ENCODE measurements at regions not wholly inside any gene's neighbourhood (a gene's known extent, or its start where the extent isn't known, plus 50 kb on each side); places are given as distances from the start of the nearest gene placed in this dataset.

DNA sequence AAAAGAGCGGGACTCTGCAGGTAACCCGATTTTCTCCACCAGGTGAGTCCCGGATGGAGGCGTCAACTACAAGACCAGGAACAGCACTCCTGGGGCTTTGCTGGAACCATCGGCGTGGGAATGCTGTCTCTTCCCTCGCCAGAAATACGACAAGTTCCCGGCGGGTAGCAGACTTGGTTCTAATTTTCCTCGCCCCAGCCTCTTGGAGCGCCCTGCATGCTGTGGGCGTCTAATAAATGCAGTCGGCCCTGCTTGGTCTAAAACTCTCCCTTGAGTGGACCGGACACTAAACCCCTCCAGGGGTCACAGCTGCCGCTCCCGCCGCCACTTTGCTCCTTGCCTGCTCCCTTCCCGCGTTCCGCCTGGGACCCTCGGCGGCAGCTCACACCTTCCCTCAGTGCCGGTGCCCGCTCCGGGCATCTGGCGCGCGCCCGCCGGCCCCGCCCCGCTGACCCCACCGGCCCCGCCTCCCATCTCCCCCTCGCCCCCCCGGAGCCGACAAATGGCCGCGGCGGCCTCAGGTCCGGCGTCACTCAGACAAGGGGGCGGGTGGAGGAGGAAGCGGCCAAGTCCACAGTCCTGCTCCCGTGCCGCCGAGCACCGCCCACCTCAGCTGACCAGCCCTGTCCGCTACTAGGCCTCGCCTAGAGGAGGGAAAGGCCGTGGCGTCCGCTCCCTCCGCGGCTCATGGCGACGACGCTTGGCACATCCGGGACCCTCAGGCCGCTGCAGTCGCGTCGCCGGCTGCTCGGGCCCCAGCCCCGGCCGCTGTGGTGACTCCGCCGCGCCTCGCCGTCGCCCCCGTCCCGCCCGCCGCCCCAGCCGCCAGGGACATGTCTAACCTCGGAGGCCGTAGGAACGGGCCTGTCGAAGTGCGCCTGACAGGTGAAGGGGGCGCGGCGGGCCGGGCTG, 65.8 kb downstream of the KPNA2 start (continued):
- TF ChIP-seq BRF2 (CRISPR knock-in tag; IDR thresholded peaks at IDR 0.05) = peak; percentile 100
- TF ChIP-seq MAFK (conservative IDR thresholded peaks at IDR 0.05 in 1 of 2, IDR thresholded peaks at IDR 0.05 in 1 of 2; ENCODE audit: low read length in 2 of 2) = no peak
- peak; percentile 77; the same call in 1 of the 2 replicates for TF ChIP-seq ZNF224 (CRISPR knock-in tag; IDR thresholded peaks at IDR 0.05)
- no peak for TF ChIP-seq ZC3H4 (CRISPR knock-in tag; IDR thresholded peaks at IDR 0.05; ENCODE audit: borderline replicate concordance)
- TF ChIP-seq ZNF253 (CRISPR knock-in tag; IDR thresholded peaks at IDR 0.05; ENCODE audit: borderline replicate concordance) = peak; percentile 88
- TF ChIP-seq, protein P1, sequence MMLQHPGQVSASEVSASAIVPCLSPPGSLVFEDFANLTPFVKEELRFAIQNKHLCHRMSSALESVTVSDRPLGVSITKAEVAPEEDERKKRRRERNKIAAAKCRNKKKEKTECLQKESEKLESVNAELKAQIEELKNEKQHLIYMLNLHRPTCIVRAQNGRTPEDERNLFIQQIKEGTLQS (CRISPR knock-in tag; IDR thresholded peaks at IDR 0.05) = no peak
- TF ChIP-seq ZNF850 (CRISPR knock-in tag; conservative IDR thresholded peaks at IDR 0.05) = no peak
- TF ChIP-seq ZBTB7B (CRISPR knock-in tag; IDR thresholded peaks at IDR 0.05) = peak; percentile 87
- peak; percentile 80 for TF ChIP-seq GATAD2A (CRISPR knock-in tag; IDR thresholded peaks at IDR 0.05)
- TF ChIP-seq, protein P2, sequence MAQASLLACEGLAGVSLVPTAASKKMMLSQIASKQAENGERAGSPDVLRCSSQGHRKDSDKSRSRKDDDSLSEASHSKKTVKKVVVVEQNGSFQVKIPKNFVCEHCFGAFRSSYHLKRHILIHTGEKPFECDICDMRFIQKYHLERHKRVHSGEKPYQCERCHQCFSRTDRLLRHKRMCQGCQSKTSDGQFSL (CRISPR knock-in tag; IDR thresholded peaks at IDR 0.05) = peak; percentile 83
- peak; percentile 92 for TF ChIP-seq ZNF639 (CRISPR knock-in tag; conservative IDR thresholded peaks at IDR 0.05)
- TF ChIP-seq, protein P3, sequence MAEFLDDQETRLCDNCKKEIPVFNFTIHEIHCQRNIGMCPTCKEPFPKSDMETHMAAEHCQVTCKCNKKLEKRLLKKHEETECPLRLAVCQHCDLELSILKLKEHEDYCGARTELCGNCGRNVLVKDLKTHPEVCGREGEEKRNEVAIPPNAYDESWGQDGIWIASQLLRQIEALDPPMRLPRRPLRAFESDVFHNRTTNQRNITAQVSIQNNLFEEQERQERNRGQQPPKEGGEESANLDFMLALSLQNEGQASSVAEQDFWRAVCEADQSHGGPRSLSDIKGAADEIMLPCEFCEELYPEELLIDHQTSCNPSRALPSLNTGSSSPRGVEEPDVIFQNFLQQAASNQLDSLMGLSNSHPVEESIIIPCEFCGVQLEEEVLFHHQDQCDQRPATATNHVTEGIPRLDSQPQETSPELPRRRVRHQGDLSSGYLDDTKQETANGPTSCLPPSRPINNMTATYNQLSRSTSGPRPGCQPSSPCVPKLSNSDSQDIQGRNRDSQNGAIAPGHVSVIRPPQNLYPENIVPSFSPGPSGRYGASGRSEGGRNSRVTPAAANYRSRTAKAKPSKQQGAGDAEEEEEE (CRISPR knock-in tag; IDR thresholded peaks at IDR 0.05; ENCODE audit: borderline replicate concordance) = no peak
- TF ChIP-seq, protein P4, sequence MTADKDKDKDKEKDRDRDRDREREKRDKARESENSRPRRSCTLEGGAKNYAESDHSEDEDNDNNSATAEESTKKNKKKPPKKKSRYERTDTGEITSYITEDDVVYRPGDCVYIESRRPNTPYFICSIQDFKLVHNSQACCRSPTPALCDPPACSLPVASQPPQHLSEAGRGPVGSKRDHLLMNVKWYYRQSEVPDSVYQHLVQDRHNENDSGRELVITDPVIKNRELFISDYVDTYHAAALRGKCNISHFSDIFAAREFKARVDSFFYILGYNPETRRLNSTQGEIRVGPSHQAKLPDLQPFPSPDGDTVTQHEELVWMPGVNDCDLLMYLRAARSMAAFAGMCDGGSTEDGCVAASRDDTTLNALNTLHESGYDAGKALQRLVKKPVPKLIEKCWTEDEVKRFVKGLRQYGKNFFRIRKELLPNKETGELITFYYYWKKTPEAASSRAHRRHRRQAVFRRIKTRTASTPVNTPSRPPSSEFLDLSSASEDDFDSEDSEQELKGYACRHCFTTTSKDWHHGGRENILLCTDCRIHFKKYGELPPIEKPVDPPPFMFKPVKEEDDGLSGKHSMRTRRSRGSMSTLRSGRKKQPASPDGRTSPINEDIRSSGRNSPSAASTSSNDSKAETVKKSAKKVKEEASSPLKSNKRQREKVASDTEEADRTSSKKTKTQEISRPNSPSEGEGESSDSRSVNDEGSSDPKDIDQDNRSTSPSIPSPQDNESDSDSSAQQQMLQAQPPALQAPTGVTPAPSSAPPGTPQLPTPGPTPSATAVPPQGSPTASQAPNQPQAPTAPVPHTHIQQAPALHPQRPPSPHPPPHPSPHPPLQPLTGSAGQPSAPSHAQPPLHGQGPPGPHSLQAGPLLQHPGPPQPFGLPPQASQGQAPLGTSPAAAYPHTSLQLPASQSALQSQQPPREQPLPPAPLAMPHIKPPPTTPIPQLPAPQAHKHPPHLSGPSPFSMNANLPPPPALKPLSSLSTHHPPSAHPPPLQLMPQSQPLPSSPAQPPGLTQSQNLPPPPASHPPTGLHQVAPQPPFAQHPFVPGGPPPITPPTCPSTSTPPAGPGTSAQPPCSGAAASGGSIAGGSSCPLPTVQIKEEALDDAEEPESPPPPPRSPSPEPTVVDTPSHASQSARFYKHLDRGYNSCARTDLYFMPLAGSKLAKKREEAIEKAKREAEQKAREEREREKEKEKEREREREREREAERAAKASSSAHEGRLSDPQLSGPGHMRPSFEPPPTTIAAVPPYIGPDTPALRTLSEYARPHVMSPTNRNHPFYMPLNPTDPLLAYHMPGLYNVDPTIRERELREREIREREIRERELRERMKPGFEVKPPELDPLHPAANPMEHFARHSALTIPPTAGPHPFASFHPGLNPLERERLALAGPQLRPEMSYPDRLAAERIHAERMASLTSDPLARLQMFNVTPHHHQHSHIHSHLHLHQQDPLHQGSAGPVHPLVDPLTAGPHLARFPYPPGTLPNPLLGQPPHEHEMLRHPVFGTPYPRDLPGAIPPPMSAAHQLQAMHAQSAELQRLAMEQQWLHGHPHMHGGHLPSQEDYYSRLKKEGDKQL (CRISPR knock-in tag; IDR thresholded peaks at IDR 0.05; ENCODE audit: low read depth) = no peak
- peak; percentile 88; the same call in 1 of the 2 replicates for TF ChIP-seq ZNF614 (CRISPR knock-in tag; IDR thresholded peaks at IDR 0.05; ENCODE audit: borderline replicate concordance)
- TF ChIP-seq ZNF597 (CRISPR knock-in tag; IDR thresholded peaks at IDR 0.05) = no peak
- peak; percentile 95; the same call in 1 of the 2 replicates for TF ChIP-seq NKX3-1 (CRISPR knock-in tag; IDR thresholded peaks at IDR 0.05)

Data from HepG2 (cell line).